ENCODE measurements at regions not wholly inside any gene's neighbourhood (a gene's known extent, or its start where the extent isn't known, plus 50 kb on each side); places are given as distances from the start of the nearest gene placed in this dataset.

- Mint-ChIP-seq H3K4me3 (no peak overlapping the region), H3K36me3 (no peaks in the 10 kb centered on the region), H3K4me1 (no peaks in the 10 kb centered on the region), H3K9me3 (peaks cover 11 to 24% (median 13%) of the 10 kb centered on the region in 3 donors), H3K27me3 (no peaks in the 10 kb centered on the region), H3K27ac (no peak overlapping the region)
- ChIA-PET POLR2A (no interaction called here), CTCF (no interaction called here)
- no peak overlapping the region for H3K4me3 ChIP-seq (ENCODE audit: control insufficient read depth in 1 of 2, extremely low read depth in 1 of 2, low read length in 1 of 2)
- no peaks in the 10 kb centered on the region for H3K36me3 ChIP-seq (ENCODE audit: control insufficient read depth in 2 of 2, extremely low read depth in 1 of 2, insufficient read depth in 1 of 2, low read length in 1 of 2)
- H3K9me3 ChIP-seq: no peaks in the 10 kb centered on the region
- ATAC-seq (replicated peaks in 1 of 4): no peak
- H3K27ac ChIP-seq (ENCODE audit: low read length): no peak overlapping the region
- WGBS (ENCODE audit: insufficient coverage): 50% methylated on average over 1 of the region's 4 CpGs
- H3K4me1 ChIP-seq (ENCODE audit: control insufficient read depth in 1 of 2, extremely low read depth in 1 of 2, insufficient read depth in 2 of 2, low read length in 2 of 2): no peaks in the 10 kb centered on the region
- no peaks in the 10 kb centered on the region for H3K27me3 ChIP-seq (replicated peaks in 1 of 2; ENCODE audit: control insufficient read depth in 2 of 2, extremely low read depth in 1 of 2, insufficient read depth in 2 of 2, low read length in 1 of 2)
- DNase-seq: no peak
These were observed 579.4 kb downstream of the TAF11L14 start for GRCh38 chr5:18213666-18214065.

- ATAC-seq (replicated peaks in 1 of 4) (no peak), DNase-seq (no peak)
- no peaks in the 10 kb centered on the region for H3K27me3 Mint-ChIP-seq
- H3K4me3 Mint-ChIP-seq: no peak overlapping the region
- POLR2A ChIA-PET: no interaction called here
- H3K9me3 ChIP-seq: no peaks in the 10 kb centered on the region
- no peak overlapping the region for H3K27ac Mint-ChIP-seq
- no peaks in the 10 kb centered on the region for H3K4me1 ChIP-seq (ENCODE audit: control insufficient read depth in 1 of 2, extremely low read depth in 1 of 2, insufficient read depth in 2 of 2, low read length in 2 of 2)
- no peak overlapping the region for H3K27ac ChIP-seq (ENCODE audit: low read length)
- H3K27me3 ChIP-seq (replicated peaks in 1 of 2; ENCODE audit: control insufficient read depth in 2 of 2, extremely low read depth in 1 of 2, insufficient read depth in 2 of 2, low read length in 1 of 2): no peaks in the 10 kb centered on the region
- H3K36me3 Mint-ChIP-seq: no peaks in the 10 kb centered on the region
- CTCF ChIA-PET: no interaction called here
- peaks cover 17 to 30% (median 22%) of the 10 kb centered on the region in 3 donors for H3K9me3 Mint-ChIP-seq
- no peak overlapping the region for H3K4me3 ChIP-seq (ENCODE audit: control insufficient read depth in 1 of 2, extremely low read depth in 1 of 2, low read length in 1 of 2)
- H3K36me3 ChIP-seq (ENCODE audit: control insufficient read depth in 2 of 2, extremely low read depth in 1 of 2, insufficient read depth in 1 of 2, low read length in 1 of 2): no peaks in the 10 kb centered on the region
- WGBS (ENCODE audit: insufficient coverage): 17% methylated on average over 1 of the region's 1 CpG
- H3K4me1 Mint-ChIP-seq: no peaks in the 10 kb centered on the region
These were observed 581.8 kb downstream of the TAF11L14 start for GRCh38 chr5:18216016-18216415.

- Mint-ChIP-seq H3K4me1 (no peaks in the 10 kb centered on the region), H3K9me3 (peaks cover 17 to 30% (median 22%) of the 10 kb centered on the region in 3 donors), H3K36me3 (no peaks in the 10 kb centered on the region), H3K27me3 (no peaks in the 10 kb centered on the region), H3K27ac (no peak overlapping the region), H3K4me3 (no peak overlapping the region)
- DNase-seq (no peak), ATAC-seq (replicated peaks in 1 of 4) (no peak)
- H3K4me3 ChIP-seq (ENCODE audit: control insufficient read depth in 1 of 2, extremely low read depth in 1 of 2, low read length in 1 of 2): no peak overlapping the region
- CTCF ChIA-PET: no interaction called here
- no peaks in the 10 kb centered on the region for H3K27me3 ChIP-seq (replicated peaks in 1 of 2; ENCODE audit: control insufficient read depth in 2 of 2, extremely low read depth in 1 of 2, insufficient read depth in 2 of 2, low read length in 1 of 2)
- no peaks in the 10 kb centered on the region for H3K36me3 ChIP-seq (ENCODE audit: control insufficient read depth in 2 of 2, extremely low read depth in 1 of 2, insufficient read depth in 1 of 2, low read length in 1 of 2)
- 32% methylated on average over 2 of the region's 3 CpGs for WGBS (ENCODE audit: insufficient coverage)
- POLR2A ChIA-PET: no interaction called here
- H3K4me1 ChIP-seq (ENCODE audit: control insufficient read depth in 1 of 2, extremely low read depth in 1 of 2, insufficient read depth in 2 of 2, low read length in 2 of 2): no peaks in the 10 kb centered on the region
- H3K9me3 ChIP-seq: no peaks in the 10 kb centered on the region
- no peak overlapping the region for H3K27ac ChIP-seq (ENCODE audit: low read length)
These were observed 582.5 kb downstream of the TAF11L14 start for GRCh38 chr5:18216729-18217128.

- Histone ChIP-seq H3K4me1 (ENCODE audit: control insufficient read depth in 1 of 2, extremely low read depth in 1 of 2, insufficient read depth in 2 of 2, low read length in 2 of 2) (no peaks in the 10 kb centered on the region), H3K27ac (ENCODE audit: low read length) (no peak overlapping the region), H3K27me3 (replicated peaks in 1 of 2; ENCODE audit: control insufficient read depth in 2 of 2, extremely low read depth in 1 of 2, insufficient read depth in 2 of 2, low read length in 1 of 2) (no peaks in the 10 kb centered on the region), H3K4me3 (ENCODE audit: control insufficient read depth in 1 of 2, extremely low read depth in 1 of 2, low read length in 1 of 2) (no peak overlapping the region), H3K36me3 (ENCODE audit: control insufficient read depth in 2 of 2, extremely low read depth in 1 of 2, insufficient read depth in 1 of 2, low read length in 1 of 2) (no peaks in the 10 kb centered on the region), H3K9me3 (no peaks in the 10 kb centered on the region)
- WGBS (ENCODE audit: insufficient coverage): no CpG with 5 or more reads among the region's 1 CpG
- Mint-ChIP-seq H3K27me3 (no peaks in the 10 kb centered on the region), H3K4me3 (no peak overlapping the region), H3K27ac (no peak overlapping the region), H3K9me3 (peaks cover 10 to 23% (median 22%) of the 10 kb centered on the region in 3 donors), H3K4me1 (no peaks in the 10 kb centered on the region), H3K36me3 (no peaks in the 10 kb centered on the region)
- POLR2A ChIA-PET: no interaction called here
- DNase-seq (no peak), ATAC-seq (replicated peaks in 1 of 4) (no peak)
- CTCF ChIA-PET: no interaction called here
These were observed 585.0 kb downstream of the TAF11L14 start for GRCh38 chr5:18219241-18219640.

- DNase-seq: no peak
- H3K4me1 Mint-ChIP-seq: no peaks in the 10 kb centered on the region
- CTCF ChIA-PET: no interaction called here
- no peak overlapping the region for H3K4me3 Mint-ChIP-seq
- no peak for ATAC-seq (replicated peaks in 1 of 4)
- H3K4me3 ChIP-seq (ENCODE audit: control insufficient read depth in 1 of 2, extremely low read depth in 1 of 2, low read length in 1 of 2): no peak overlapping the region
- POLR2A ChIA-PET: no interaction called here
- peaks cover 12 to 22% (median 21%) of the 10 kb centered on the region in 3 donors for H3K9me3 Mint-ChIP-seq
- H3K27me3 Mint-ChIP-seq: no peaks in the 10 kb centered on the region
- H3K4me1 ChIP-seq (ENCODE audit: control insufficient read depth in 1 of 2, extremely low read depth in 1 of 2, insufficient read depth in 2 of 2, low read length in 2 of 2): no peaks in the 10 kb centered on the region
- H3K27me3 ChIP-seq (replicated peaks in 1 of 2; ENCODE audit: control insufficient read depth in 2 of 2, extremely low read depth in 1 of 2, insufficient read depth in 2 of 2, low read length in 1 of 2): no peaks in the 10 kb centered on the region
- H3K27ac ChIP-seq (ENCODE audit: low read length): no peak overlapping the region
- WGBS (ENCODE audit: insufficient coverage): no CpG with 5 or more reads among the region's 1 CpG
- H3K9me3 ChIP-seq: no peaks in the 10 kb centered on the region
- no peak overlapping the region for H3K27ac Mint-ChIP-seq
- no peaks in the 10 kb centered on the region for H3K36me3 Mint-ChIP-seq
- no peaks in the 10 kb centered on the region for H3K36me3 ChIP-seq (ENCODE audit: control insufficient read depth in 2 of 2, extremely low read depth in 1 of 2, insufficient read depth in 1 of 2, low read length in 1 of 2)
These were observed 586.4 kb downstream of the TAF11L14 start for GRCh38 chr5:18220631-18221030.

GRCh38 chr5:18236386-18236785, 602.1 kb downstream of the TAF11L14 start:
- DNase-seq: no peak
- Mint-ChIP-seq H3K36me3 (no peaks in the 10 kb centered on the region), H3K9me3 (peaks cover 3 to 22% (median 15%) of the 10 kb centered on the region in 3 donors), H3K27me3 (no peaks in the 10 kb centered on the region), H3K27ac (no peak overlapping the region), H3K4me3 (no peak overlapping the region), H3K4me1 (no peaks in the 10 kb centered on the region)
- no peaks in the 10 kb centered on the region for H3K4me1 ChIP-seq (ENCODE audit: control insufficient read depth in 1 of 2, extremely low read depth in 1 of 2, insufficient read depth in 2 of 2, low read length in 2 of 2)
- no peaks in the 10 kb centered on the region for H3K27me3 ChIP-seq (replicated peaks in 1 of 2; ENCODE audit: control insufficient read depth in 2 of 2, extremely low read depth in 1 of 2, insufficient read depth in 2 of 2, low read length in 1 of 2)
- no peaks in the 10 kb centered on the region for H3K9me3 ChIP-seq
- no peak overlapping the region for H3K4me3 ChIP-seq (ENCODE audit: control insufficient read depth in 1 of 2, extremely low read depth in 1 of 2, low read length in 1 of 2)
- ATAC-seq (replicated peaks in 1 of 4): no peak
- H3K27ac ChIP-seq (ENCODE audit: low read length): no peak overlapping the region
- no peaks in the 10 kb centered on the region for H3K36me3 ChIP-seq (ENCODE audit: control insufficient read depth in 2 of 2, extremely low read depth in 1 of 2, insufficient read depth in 1 of 2, low read length in 1 of 2)
- ChIA-PET POLR2A (no interaction called here), CTCF (no interaction called here)

- H3K36me3 Mint-ChIP-seq: no peaks in the 10 kb centered on the region
- no CpG with 5 or more reads among the region's 2 CpGs for WGBS (ENCODE audit: insufficient coverage)
- H3K27me3 Mint-ChIP-seq: no peaks in the 10 kb centered on the region
- ATAC-seq (replicated peaks in 1 of 4) (no peak), DNase-seq (no peak)
- POLR2A ChIA-PET: no interaction called here
- H3K4me1 Mint-ChIP-seq: no peaks in the 10 kb centered on the region
- no peak overlapping the region for H3K4me3 Mint-ChIP-seq
- Histone ChIP-seq H3K36me3 (ENCODE audit: control insufficient read depth in 2 of 2, extremely low read depth in 1 of 2, insufficient read depth in 1 of 2, low read length in 1 of 2) (no peaks in the 10 kb centered on the region), H3K4me1 (ENCODE audit: control insufficient read depth in 1 of 2, extremely low read depth in 1 of 2, insufficient read depth in 2 of 2, low read length in 2 of 2) (no peaks in the 10 kb centered on the region), H3K9me3 (no peaks in the 10 kb centered on the region), H3K27ac (ENCODE audit: low read length) (no peak overlapping the region), H3K27me3 (replicated peaks in 1 of 2; ENCODE audit: control insufficient read depth in 2 of 2, extremely low read depth in 1 of 2, insufficient read depth in 2 of 2, low read length in 1 of 2) (no peaks in the 10 kb centered on the region), H3K4me3 (ENCODE audit: control insufficient read depth in 1 of 2, extremely low read depth in 1 of 2, low read length in 1 of 2) (no peak overlapping the region)
- no peak overlapping the region for H3K27ac Mint-ChIP-seq
- CTCF ChIA-PET: no interaction called here
- H3K9me3 Mint-ChIP-seq: peaks cover 3 to 19% (median 14%) of the 10 kb centered on the region in 3 donors
These were observed 604.1 kb downstream of the TAF11L14 start for GRCh38 chr5:18238321-18238720.

Data from T-cell (primary cell).